Trophoblast cell (in vitro differentiated cells and primary cell): ENCODE measurements at regions not wholly inside any gene's neighbourhood (a gene's known extent, or its start where the extent isn't known, plus 50 kb on each side); places are given as distances from the start of the nearest gene placed in this dataset.

Experiments used
- DNase-seq, 2 donors: peaks; one replicate each; pipeline ENCODE4 v3.0.0-alpha.2; 2016
- H2AFZ ChIP-seq: 2 replicates; pipeline ENCODE4 v1.6.1; 2013; ENCODE audit warnings: low read length, moderate library complexity, mild to moderate bottlenecking; ENCODE audit not compliant: insufficient read depth, poor library complexity
- H2AK5ac ChIP-seq: 2 replicates; pipeline ENCODE4 v1.6.1; 2013; ENCODE audit warnings: mild to moderate bottlenecking, low read length
- H2BK120ac ChIP-seq: 2 replicates; pipeline ENCODE4 v1.6.1; 2013; ENCODE audit warnings: low read length, mild to moderate bottlenecking, moderate library complexity; ENCODE audit not compliant: insufficient read depth, poor library complexity
- H2BK12ac ChIP-seq: 2 replicates; pipeline ENCODE4 v1.6.1; 2013; ENCODE audit warnings: mild to moderate bottlenecking, low read length, moderate library complexity
- H2BK5ac ChIP-seq: 2 replicates; pipeline ENCODE4 v1.6.1; 2013; ENCODE audit warnings: low read length, low read depth, moderate library complexity, mild to moderate bottlenecking; ENCODE audit not compliant: poor library complexity
- H3K14ac ChIP-seq: 2 replicates; pipeline ENCODE4 v1.6.1; 2013; ENCODE audit warnings: mild to moderate bottlenecking, low read length
- H3K18ac ChIP-seq: 2 replicates; pipeline ENCODE4 v1.6.1; 2013; ENCODE audit warnings: mild to moderate bottlenecking, low read length
- H3K23ac ChIP-seq: 2 replicates; pipeline ENCODE4 v1.6.1; 2013; ENCODE audit warnings: low read length
- H3K27ac ChIP-seq: 2 replicates; pipeline ENCODE4 v1.5.1; 2013; ENCODE audit warnings: low read depth, mild to moderate bottlenecking, inconsistent platforms, low read length, moderate library complexity
- H3K27me3 ChIP-seq: 2 replicates; pipeline ENCODE4 v1.6.1; 2013; ENCODE audit warnings: inconsistent platforms, mild to moderate bottlenecking, low read length, moderate library complexity; ENCODE audit not compliant: insufficient read depth
- H3K36me3 ChIP-seq, 2 experiments: 1 replicate in 1 of 2; 2 replicates in 1 of 2; pipeline ENCODE4 v1.6.1; 2013; ENCODE audit warnings: low read length in 2 of 2, mild to moderate bottlenecking in 2 of 2, moderate library complexity in 1 of 2; ENCODE audit not compliant: insufficient read depth in 2 of 2, control insufficient read depth in 1 of 2
- H3K4ac ChIP-seq: 2 replicates; pipeline ENCODE4 v1.6.1; 2013; ENCODE audit warnings: low read depth, mild to moderate bottlenecking, low read length, moderate library complexity
- H3K4me1 ChIP-seq, 2 experiments: 1 replicate in 1 of 2; 2 replicates in 1 of 2; pipeline ENCODE4 v1.6.1; 2013; ENCODE audit warnings: low read length in 2 of 2, mild to moderate bottlenecking in 2 of 2, moderate library complexity in 1 of 2; ENCODE audit not compliant: insufficient read depth in 2 of 2, control insufficient read depth in 1 of 2
- H3K4me2 ChIP-seq: 2 replicates; pipeline ENCODE4 v1.6.1; 2013; ENCODE audit warnings: inconsistent platforms, mild to moderate bottlenecking, low read length, moderate library complexity
- H3K4me3 ChIP-seq: 2 replicates; pipeline ENCODE4 v1.5.1; 2013; ENCODE audit warnings: mild to moderate bottlenecking, low read depth, low read length, inconsistent platforms
- H3K79me1 ChIP-seq: one replicate; pipeline ENCODE4 v1.6.1; 2013; ENCODE audit warnings: low read length
- H3K79me2 ChIP-seq: 2 replicates; pipeline ENCODE4 v1.6.1; 2013; ENCODE audit warnings: low read length, mild to moderate bottlenecking; ENCODE audit not compliant: control insufficient read depth, insufficient read depth, poor library complexity
- H3K9ac ChIP-seq: 2 replicates; pipeline ENCODE4 v1.6.1; 2013; ENCODE audit warnings: mild to moderate bottlenecking, low read length
- H3K9me3 ChIP-seq: 2 replicates; pipeline ENCODE4 v1.6.1; 2013; ENCODE audit warnings: low read depth, mild to moderate bottlenecking, control low read depth, inconsistent platforms, low read length; ENCODE audit not compliant: insufficient read depth
- H4K12ac ChIP-seq: 2 replicates; pipeline ENCODE4 v1.6.1; 2013; ENCODE audit warnings: low read depth, mild to moderate bottlenecking, low read length, moderate library complexity
- H4K8ac ChIP-seq: 2 replicates; pipeline ENCODE4 v1.6.1; 2013; ENCODE audit warnings: low read depth, mild to moderate bottlenecking, low read length, moderate library complexity
- H4K91ac ChIP-seq: one replicate; pipeline ENCODE4 v1.6.1; 2013; ENCODE audit warnings: low read depth, mild to moderate bottlenecking, low read length, moderate library complexity
- whole genome bisulfite sequencing: extraction: QIAGEN DNeasy Blood & Tissue Kit; methylation state at CpG from one replicate; pipeline ENCODE4 v1.1.7; 2013; ENCODE audit warnings: missing lambda C conversion rate; ENCODE audit not compliant: insufficient read length, insufficient coverage; ENCODE audit errors: extremely low coverage; 5-methylcytosine and 5-hydroxymethylcytosine counted together

- no peak overlapping the region for H3K4me2 ChIP-seq
- DNase-seq = no peak
- H3K9me3 ChIP-seq = no peaks in the 10 kb centered on the region
- H3K27ac ChIP-seq = no peak overlapping the region
- H2BK120ac ChIP-seq = no peak overlapping the region
- H3K4me1 ChIP-seq = no peaks in the 10 kb centered on the region
- no peak overlapping the region for H3K4me3 ChIP-seq
- no peaks in the 10 kb centered on the region for H3K36me3 ChIP-seq
- no peak overlapping the region for H3K4ac ChIP-seq
- H3K23ac ChIP-seq = no peak overlapping the region
- no peak overlapping the region for H2BK5ac ChIP-seq
- no peaks in the 10 kb centered on the region for H3K27me3 ChIP-seq
- H2AK5ac ChIP-seq = no peak overlapping the region
- no peaks in the 10 kb centered on the region for H3K79me1 ChIP-seq
- H3K9ac ChIP-seq = no peak overlapping the region
- no peak overlapping the region for H3K14ac ChIP-seq
- no peak overlapping the region for H4K8ac ChIP-seq
- H2AFZ ChIP-seq = no peak overlapping the region
- no peak overlapping the region for H4K12ac ChIP-seq
- H2BK12ac ChIP-seq = no peak overlapping the region
- H4K91ac ChIP-seq = no peak overlapping the region
- H3K18ac ChIP-seq = no peak overlapping the region
- no CpG with 5 or more reads among the region's 5 CpGs for WGBS
- H3K79me2 ChIP-seq = no peaks in the 10 kb centered on the region
These were observed 103.2 kb upstream of the PDE5A start for GRCh38 chr4:119731778-119732177.

DNA sequence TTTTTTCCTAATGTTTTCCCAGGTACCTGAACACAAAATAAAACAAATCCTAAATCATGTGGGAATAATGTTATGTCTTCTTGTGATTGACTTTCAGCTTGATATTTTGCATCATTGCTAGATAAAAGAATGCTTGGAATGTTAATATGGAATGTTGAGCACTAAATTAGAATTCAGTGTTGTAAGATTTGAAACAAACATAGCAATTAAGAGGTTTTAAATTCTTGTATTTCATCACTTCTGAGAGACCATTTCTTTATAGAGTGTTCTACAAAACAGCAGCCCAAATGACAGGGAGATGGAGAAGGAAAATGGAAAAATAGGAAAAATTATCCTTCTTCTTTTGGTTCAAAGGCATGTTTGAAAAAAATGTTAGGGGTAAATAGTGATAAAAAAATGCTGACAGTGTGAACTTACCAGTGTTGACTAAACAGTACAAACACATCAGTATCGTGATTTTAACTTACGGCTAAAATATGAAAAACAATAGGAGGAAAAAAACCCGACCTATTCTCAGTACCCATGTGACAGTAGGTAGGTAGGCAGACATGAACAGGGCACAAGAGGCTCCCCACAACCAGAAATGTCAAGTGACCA, 102.6 kb upstream of the PDE5A start:
- H4K91ac ChIP-seq = no peak overlapping the region
- no peak overlapping the region for H2AK5ac ChIP-seq
- DNase-seq = peak in 1 of 2 donors; percentile 34
- no peak overlapping the region for H3K9ac ChIP-seq
- no peak overlapping the region for H3K23ac ChIP-seq
- H3K4me2 ChIP-seq = no peak overlapping the region
- H3K4me1 ChIP-seq = no peaks in the 10 kb centered on the region
- no peak overlapping the region for H2AFZ ChIP-seq
- no peak overlapping the region for H2BK12ac ChIP-seq
- H3K4ac ChIP-seq = no peak overlapping the region
- no peaks in the 10 kb centered on the region for H3K27me3 ChIP-seq
- no peaks in the 10 kb centered on the region for H3K36me3 ChIP-seq
- WGBS = no CpG with 5 or more reads among the region's 3 CpGs
- no peak overlapping the region for H4K12ac ChIP-seq
- no peaks in the 10 kb centered on the region for H3K9me3 ChIP-seq
- no peak overlapping the region for H2BK120ac ChIP-seq
- H3K4me3 ChIP-seq = no peak overlapping the region
- H2BK5ac ChIP-seq = no peak overlapping the region
- H3K18ac ChIP-seq = no peak overlapping the region
- H3K79me2 ChIP-seq = no peaks in the 10 kb centered on the region
- no peak overlapping the region for H3K27ac ChIP-seq
- no peak overlapping the region for H4K8ac ChIP-seq
- no peaks in the 10 kb centered on the region for H3K79me1 ChIP-seq
- no peak overlapping the region for H3K14ac ChIP-seq

- H2BK12ac ChIP-seq = no peak overlapping the region
- H3K14ac ChIP-seq = no peak overlapping the region
- H2AK5ac ChIP-seq = no peak overlapping the region
- H3K4me2 ChIP-seq = no peak overlapping the region
- H3K27me3 ChIP-seq = no peaks in the 10 kb centered on the region
- H3K18ac ChIP-seq = no peak overlapping the region
- WGBS = no CpG with 5 or more reads among the region's 1 CpG
- no peak overlapping the region for H3K27ac ChIP-seq
- H3K4me1 ChIP-seq = no peaks in the 10 kb centered on the region
- H3K9ac ChIP-seq = no peak overlapping the region
- no peak overlapping the region for H4K12ac ChIP-seq
- no peak overlapping the region for H4K91ac ChIP-seq
- H3K4ac ChIP-seq = no peak overlapping the region
- no peaks in the 10 kb centered on the region for H3K79me1 ChIP-seq
- no peaks in the 10 kb centered on the region for H3K79me2 ChIP-seq
- H3K36me3 ChIP-seq = no peaks in the 10 kb centered on the region
- H4K8ac ChIP-seq = no peak overlapping the region
- H3K23ac ChIP-seq = no peak overlapping the region
- no peak overlapping the region for H2AFZ ChIP-seq
- no peaks in the 10 kb centered on the region for H3K9me3 ChIP-seq
- no peak overlapping the region for H2BK120ac ChIP-seq
- H2BK5ac ChIP-seq = no peak overlapping the region
- no peak overlapping the region for H3K4me3 ChIP-seq
- DNase-seq = peak in 1 of 2 donors; percentile 38
These were observed 102.0 kb upstream of the PDE5A start for GRCh38 chr4:119730671-119730950.

GRCh38 chr4:119729835-119730670, 101.4 kb upstream of the PDE5A start:
- Histone ChIP-seq H3K4me2 (no peak overlapping the region), H3K27me3 (no peaks in the 10 kb centered on the region), H4K8ac (no peak overlapping the region), H2BK5ac (no peak overlapping the region), H4K91ac (no peak overlapping the region), H3K4me1 (no peaks in the 10 kb centered on the region), H3K23ac (no peak overlapping the region), H2AK5ac (no peak overlapping the region), H3K36me3 (no peaks in the 10 kb centered on the region), H3K79me2 (no peaks in the 10 kb centered on the region), H3K27ac (no peak overlapping the region), H3K9me3 (no peaks in the 10 kb centered on the region), H3K9ac (no peak overlapping the region), H2BK120ac (no peak overlapping the region), H2AFZ (no peak overlapping the region), H3K14ac (no peak overlapping the region), H2BK12ac (no peak overlapping the region), H4K12ac (no peak overlapping the region), H3K79me1 (no peaks in the 10 kb centered on the region), H3K18ac (no peak overlapping the region), H3K4ac (no peak overlapping the region), H3K4me3 (no peak overlapping the region)
- peak; percentile 83 to 91 for DNase-seq
- no CpG with 5 or more reads among the region's 6 CpGs for WGBS
